Esophagus muscularis mucosa (tissue), 4 donors: ENCODE measurements at regions not wholly inside any gene's neighbourhood (a gene's known extent, or its start where the extent isn't known, plus 50 kb on each side); places are given as distances from the start of the nearest gene placed in this dataset.

Source experiments
- DNase-seq: peaks from one replicate; pipeline ENCODE4 v3.0.0-alpha.2; 2017; ENCODE audit errors: extremely low spot score
- H3K27ac ChIP-seq, 4 donors: fragments of 200-600 bp; sonication (generic); replicated peaks in 1 of 4; 1 replicate in 3 of 4; 2 replicates in 1 of 4; pipeline ENCODE4 v1.5.1; 2016 to 2019; ENCODE audit warnings: mild to moderate bottlenecking in 1 of 4
- H3K27me3 ChIP-seq, 4 donors: fragments of 200-600 bp; sonication (generic); one replicate each; pipeline versions ENCODE4 v1.5.1 to v1.6.0; 2016 to 2019
- H3K36me3 ChIP-seq, 4 donors: fragments of 200-600 bp; sonication (generic); one replicate each; pipeline ENCODE4 v1.5.1; 2016 to 2019
- H3K4me1 ChIP-seq, 4 donors: fragments of 200-600 bp; sonication (generic); one replicate each; pipeline ENCODE4 v1.5.1; 2016 to 2019
- H3K4me3 ChIP-seq, 4 donors: fragments of 200-600 bp; sonication (generic); 1 replicate in 2 of 4; 2 replicates in 2 of 4; pipeline ENCODE4 v1.5.1; 2016 to 2019; ENCODE audit warnings: mild to moderate bottlenecking in 4 of 4, moderate library complexity in 1 of 4
- H3K9me3 ChIP-seq, 4 donors: fragments of 200-600 bp; sonication (generic); 1 replicate in 3 of 4; 2 replicates in 1 of 4; pipeline ENCODE4 v1.5.1; 2016 to 2019
- EP300 ChIP-seq: sonication (generic); formaldehyde crosslinking; IDR thresholded peaks from one replicate; pipeline ENCODE4 v1.6.1; 2017; ENCODE audit warnings: antibody characterized with exemption
- POLR2A ChIP-seq: fragments of 450-650 bp; IDR thresholded peaks from one replicate; pipeline ENCODE4 v1.6.1; 2017; ENCODE audit warnings: antibody characterized with exemption, moderate library complexity, mild to moderate bottlenecking, low read depth
- POLR2AphosphoS5 ChIP-seq, 2 donors: sonication (generic); formaldehyde crosslinking; IDR thresholded peaks; one replicate each; pipeline ENCODE4 v1.6.1; 2017; ENCODE audit warnings: antibody characterized with exemption in 2 of 2
- WGBS: methylation state at CpG from one replicate; pipeline ENCODE4 v1.1.5; 2018; 5-methylcytosine and 5-hydroxymethylcytosine counted together
- intact Hi-C: fragments of 100-400 bp; cut with DNase I; formaldehyde crosslinking; loops from one replicate; pipeline ENCODE4 v1.15.1; 2023
- TF ChIP-seq, protein P1 (sequence below), 3 experiments: fragments of 200-600 bp in 2 of 3; fragments of 450-650 bp in 1 of 3; sonication (generic) in 2 of 3; IDR thresholded peaks; one replicate each; pipeline ENCODE4 v1.5.1; 2017 to 2019; ENCODE audit warnings: antibody characterized with exemption in 3 of 3, mild to moderate bottlenecking in 2 of 3, moderate library complexity in 1 of 3

GRCh38 chr5:1975898-1976765 lies 93.4 kb upstream of the IRX4 start:
- no peak for TF ChIP-seq POLR2AphosphoS5 (IDR thresholded peaks at IDR 0.05)
- TF ChIP-seq, protein P1, sequence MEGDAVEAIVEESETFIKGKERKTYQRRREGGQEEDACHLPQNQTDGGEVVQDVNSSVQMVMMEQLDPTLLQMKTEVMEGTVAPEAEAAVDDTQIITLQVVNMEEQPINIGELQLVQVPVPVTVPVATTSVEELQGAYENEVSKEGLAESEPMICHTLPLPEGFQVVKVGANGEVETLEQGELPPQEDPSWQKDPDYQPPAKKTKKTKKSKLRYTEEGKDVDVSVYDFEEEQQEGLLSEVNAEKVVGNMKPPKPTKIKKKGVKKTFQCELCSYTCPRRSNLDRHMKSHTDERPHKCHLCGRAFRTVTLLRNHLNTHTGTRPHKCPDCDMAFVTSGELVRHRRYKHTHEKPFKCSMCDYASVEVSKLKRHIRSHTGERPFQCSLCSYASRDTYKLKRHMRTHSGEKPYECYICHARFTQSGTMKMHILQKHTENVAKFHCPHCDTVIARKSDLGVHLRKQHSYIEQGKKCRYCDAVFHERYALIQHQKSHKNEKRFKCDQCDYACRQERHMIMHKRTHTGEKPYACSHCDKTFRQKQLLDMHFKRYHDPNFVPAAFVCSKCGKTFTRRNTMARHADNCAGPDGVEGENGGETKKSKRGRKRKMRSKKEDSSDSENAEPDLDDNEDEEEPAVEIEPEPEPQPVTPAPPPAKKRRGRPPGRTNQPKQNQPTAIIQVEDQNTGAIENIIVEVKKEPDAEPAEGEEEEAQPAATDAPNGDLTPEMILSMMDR (IDR thresholded peaks at IDR 0.05), result no peak
- TF ChIP-seq POLR2A, result no peak
- TF ChIP-seq EP300, result no peak
- Histone ChIP-seq H3K36me3 (no peaks in the 10 kb centered on the region), H3K4me1 (no peaks in the 10 kb centered on the region), H3K9me3 (peaks cover 0 to 9% (median 0%) of the 10 kb centered on the region in 4 donors), H3K27ac (no peak overlapping the region), H3K27me3 (no peaks in the 10 kb centered on the region), H3K4me3 (no peak overlapping the region)
- peak; percentile 90 for DNase-seq
- WGBS, result 73% methylated on average over 12 of the region's 12 CpGs
- intact Hi-C loops, result no loop called here

DNA sequence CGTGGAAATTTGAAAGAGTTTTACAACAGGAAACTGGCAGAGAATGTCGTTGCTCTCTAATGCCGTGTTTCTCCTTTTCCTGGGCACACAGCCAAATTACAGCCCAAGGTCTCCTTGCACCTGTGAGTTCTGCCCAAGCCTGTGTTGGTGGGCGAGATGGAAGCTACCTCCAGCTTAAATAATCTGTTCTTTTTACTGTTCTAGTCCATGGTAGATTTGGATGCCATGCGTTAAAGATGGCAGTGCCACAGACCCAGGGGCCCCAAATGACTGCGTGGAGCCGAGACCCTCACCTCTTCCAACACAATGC lies 92.6 kb upstream of the IRX4 start:
- H3K27ac ChIP-seq, result no peak overlapping the region
- no peaks in the 10 kb centered on the region for H3K4me1 ChIP-seq
- DNase-seq, result peak; percentile 55
- no peaks in the 10 kb centered on the region for H3K27me3 ChIP-seq
- intact Hi-C loops, result no loop called here
- TF ChIP-seq EP300 (no peak), POLR2AphosphoS5 (IDR thresholded peaks at IDR 0.05) (no peak), POLR2A (no peak)
- TF ChIP-seq, protein P1 (IDR thresholded peaks at IDR 0.05), result no peak
- 71% methylated on average over 7 of the region's 7 CpGs for WGBS
- no peak overlapping the region for H3K4me3 ChIP-seq
- no peaks in the 10 kb centered on the region for H3K36me3 ChIP-seq
- H3K9me3 ChIP-seq, result peaks cover 0 to 9% (median 0%) of the 10 kb centered on the region in 4 donors

DNA sequence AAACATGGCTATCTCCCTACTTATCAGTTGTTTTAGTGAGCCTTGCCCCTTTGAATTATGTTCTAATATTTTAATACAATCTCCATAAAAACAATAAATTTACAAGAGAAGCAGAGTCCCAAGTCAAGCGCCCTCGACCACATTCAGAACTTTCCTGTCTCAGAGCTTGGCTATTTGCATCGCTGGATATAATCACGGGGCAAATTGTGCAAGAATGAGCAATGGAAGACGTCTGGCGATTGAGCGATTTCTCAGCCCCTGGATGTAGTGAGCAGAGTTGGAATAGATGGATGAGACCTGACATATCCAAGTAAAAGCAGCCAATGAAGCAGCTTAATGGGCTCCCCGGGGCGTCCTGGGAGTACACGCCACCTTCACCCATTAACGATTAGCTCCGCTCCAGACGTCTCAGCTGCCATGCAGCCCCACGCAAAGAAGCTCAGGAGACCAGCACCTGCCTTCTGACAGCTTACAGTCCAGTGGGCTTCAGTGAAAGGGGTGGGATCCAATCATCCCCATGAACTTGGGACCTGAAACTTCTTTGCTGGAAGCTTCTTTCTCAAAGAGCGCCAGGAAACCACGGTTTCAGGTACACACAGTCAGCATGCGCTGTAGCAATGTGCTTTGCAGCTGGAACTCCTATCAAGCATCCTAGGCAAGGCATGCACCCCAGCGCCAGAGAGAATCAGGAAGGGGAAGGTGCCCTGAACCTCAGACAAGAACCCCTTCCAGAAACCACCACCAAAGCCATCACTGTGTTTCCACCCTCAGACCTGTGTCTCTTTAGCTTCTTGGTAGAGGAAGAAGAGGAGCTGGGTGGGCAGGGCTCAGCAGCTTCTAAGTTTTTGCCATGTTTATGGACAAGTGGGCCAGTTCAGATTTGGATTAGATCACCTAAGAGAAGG lies 92.0 kb upstream of the IRX4 start:
- intact Hi-C loops, result no loop called here
- H3K36me3 ChIP-seq, result no peaks in the 10 kb centered on the region
- TF ChIP-seq POLR2AphosphoS5 (IDR thresholded peaks at IDR 0.05) (no peak), POLR2A (no peak), EP300 (no peak)
- TF ChIP-seq, protein P1 (IDR thresholded peaks at IDR 0.05), result no peak
- H3K27ac ChIP-seq, result no peak overlapping the region
- H3K9me3 ChIP-seq, result peaks cover 0 to 9% (median 0%) of the 10 kb centered on the region in 4 donors
- WGBS, result 92% methylated on average over 13 of the region's 18 CpGs
- H3K27me3 ChIP-seq, result no peaks in the 10 kb centered on the region
- no peak overlapping the region for H3K4me3 ChIP-seq
- H3K4me1 ChIP-seq, result no peaks in the 10 kb centered on the region
- peak; percentile 68 for DNase-seq

- no peak overlapping the region for H3K27ac ChIP-seq
- peaks cover 0 to 9% (median 0%) of the 10 kb centered on the region in 4 donors for H3K9me3 ChIP-seq
- no peak for DNase-seq
- no peaks in the 10 kb centered on the region for H3K36me3 ChIP-seq
- no peak for TF ChIP-seq POLR2A
- TF ChIP-seq POLR2AphosphoS5 (IDR thresholded peaks at IDR 0.05), result no peak
- TF ChIP-seq, protein P1 (IDR thresholded peaks at IDR 0.05), result no peak
- TF ChIP-seq EP300, result no peak
- no peaks in the 10 kb centered on the region for H3K27me3 ChIP-seq
- intact Hi-C loops, result no loop called here
- H3K4me1 ChIP-seq, result no peaks in the 10 kb centered on the region
- WGBS, result 87% methylated on average over 6 of the region's 6 CpGs
- H3K4me3 ChIP-seq, result no peak overlapping the region
Observed at GRCh38 chr5:1974081-1974480, 91.4 kb upstream of the IRX4 start.
